ENCODE measurements at regions not wholly inside any gene's neighbourhood (a gene's known extent, or its start where the extent isn't known, plus 50 kb on each side); places are given as distances from the start of the nearest gene placed in this dataset.

DNA sequence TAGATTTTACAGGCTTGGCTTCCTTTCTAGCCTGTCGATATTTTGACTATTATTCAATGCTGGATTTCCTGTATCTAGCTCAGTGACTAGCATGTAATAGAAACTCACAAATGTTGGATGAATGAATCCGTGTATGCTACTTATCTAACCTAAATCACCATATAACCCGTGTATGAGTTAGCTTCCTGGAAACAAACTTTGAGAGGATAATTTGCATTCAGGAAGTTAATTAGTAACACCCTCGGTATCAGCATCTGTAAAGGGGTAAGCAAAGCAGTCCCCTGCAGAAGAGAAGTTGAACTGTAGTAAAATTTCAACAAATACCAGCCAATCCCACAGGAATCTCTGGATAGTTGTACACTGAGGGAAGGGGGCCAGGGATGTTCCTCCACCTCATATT, 269.4 kb upstream of the LRATD1 start:
- TF ChIP-seq ZNF350 (tag by site-specific recombination; IDR thresholded peaks at IDR 0.05): no peak
- TF ChIP-seq, protein P1, sequence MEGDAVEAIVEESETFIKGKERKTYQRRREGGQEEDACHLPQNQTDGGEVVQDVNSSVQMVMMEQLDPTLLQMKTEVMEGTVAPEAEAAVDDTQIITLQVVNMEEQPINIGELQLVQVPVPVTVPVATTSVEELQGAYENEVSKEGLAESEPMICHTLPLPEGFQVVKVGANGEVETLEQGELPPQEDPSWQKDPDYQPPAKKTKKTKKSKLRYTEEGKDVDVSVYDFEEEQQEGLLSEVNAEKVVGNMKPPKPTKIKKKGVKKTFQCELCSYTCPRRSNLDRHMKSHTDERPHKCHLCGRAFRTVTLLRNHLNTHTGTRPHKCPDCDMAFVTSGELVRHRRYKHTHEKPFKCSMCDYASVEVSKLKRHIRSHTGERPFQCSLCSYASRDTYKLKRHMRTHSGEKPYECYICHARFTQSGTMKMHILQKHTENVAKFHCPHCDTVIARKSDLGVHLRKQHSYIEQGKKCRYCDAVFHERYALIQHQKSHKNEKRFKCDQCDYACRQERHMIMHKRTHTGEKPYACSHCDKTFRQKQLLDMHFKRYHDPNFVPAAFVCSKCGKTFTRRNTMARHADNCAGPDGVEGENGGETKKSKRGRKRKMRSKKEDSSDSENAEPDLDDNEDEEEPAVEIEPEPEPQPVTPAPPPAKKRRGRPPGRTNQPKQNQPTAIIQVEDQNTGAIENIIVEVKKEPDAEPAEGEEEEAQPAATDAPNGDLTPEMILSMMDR (tag by site-specific recombination; IDR thresholded peaks at IDR 0.05): no peak
- TF ChIP-seq, protein P2, sequence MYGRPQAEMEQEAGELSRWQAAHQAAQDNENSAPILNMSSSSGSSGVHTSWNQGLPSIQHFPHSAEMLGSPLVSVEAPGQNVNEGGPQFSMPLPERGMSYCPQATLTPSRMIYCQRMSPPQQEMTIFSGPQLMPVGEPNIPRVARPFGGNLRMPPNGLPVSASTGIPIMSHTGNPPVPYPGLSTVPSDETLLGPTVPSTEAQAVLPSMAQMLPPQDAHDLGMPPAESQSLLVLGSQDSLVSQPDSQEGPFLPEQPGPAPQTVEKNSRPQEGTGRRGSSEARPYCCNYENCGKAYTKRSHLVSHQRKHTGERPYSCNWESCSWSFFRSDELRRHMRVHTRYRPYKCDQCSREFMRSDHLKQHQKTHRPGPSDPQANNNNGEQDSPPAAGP (tag by site-specific recombination; IDR thresholded peaks at IDR 0.05): no peak
- TF ChIP-seq ZNF138 (tag by site-specific recombination; IDR thresholded peaks at IDR 0.05; ENCODE audit: borderline replicate concordance): no peak
- no peak for TF ChIP-seq ZNF48 (tag by site-specific recombination; IDR thresholded peaks at IDR 0.05)
- no peak for TF ChIP-seq YY1 (tag by site-specific recombination; IDR thresholded peaks at IDR 0.05)
- no peak for TF ChIP-seq PRDM1 (tag by site-specific recombination; IDR thresholded peaks at IDR 0.05)
- no peak for TF ChIP-seq ZFP41 (tag by site-specific recombination; IDR thresholded peaks at IDR 0.05; ENCODE audit: borderline replicate concordance)
- TF ChIP-seq, protein P3, sequence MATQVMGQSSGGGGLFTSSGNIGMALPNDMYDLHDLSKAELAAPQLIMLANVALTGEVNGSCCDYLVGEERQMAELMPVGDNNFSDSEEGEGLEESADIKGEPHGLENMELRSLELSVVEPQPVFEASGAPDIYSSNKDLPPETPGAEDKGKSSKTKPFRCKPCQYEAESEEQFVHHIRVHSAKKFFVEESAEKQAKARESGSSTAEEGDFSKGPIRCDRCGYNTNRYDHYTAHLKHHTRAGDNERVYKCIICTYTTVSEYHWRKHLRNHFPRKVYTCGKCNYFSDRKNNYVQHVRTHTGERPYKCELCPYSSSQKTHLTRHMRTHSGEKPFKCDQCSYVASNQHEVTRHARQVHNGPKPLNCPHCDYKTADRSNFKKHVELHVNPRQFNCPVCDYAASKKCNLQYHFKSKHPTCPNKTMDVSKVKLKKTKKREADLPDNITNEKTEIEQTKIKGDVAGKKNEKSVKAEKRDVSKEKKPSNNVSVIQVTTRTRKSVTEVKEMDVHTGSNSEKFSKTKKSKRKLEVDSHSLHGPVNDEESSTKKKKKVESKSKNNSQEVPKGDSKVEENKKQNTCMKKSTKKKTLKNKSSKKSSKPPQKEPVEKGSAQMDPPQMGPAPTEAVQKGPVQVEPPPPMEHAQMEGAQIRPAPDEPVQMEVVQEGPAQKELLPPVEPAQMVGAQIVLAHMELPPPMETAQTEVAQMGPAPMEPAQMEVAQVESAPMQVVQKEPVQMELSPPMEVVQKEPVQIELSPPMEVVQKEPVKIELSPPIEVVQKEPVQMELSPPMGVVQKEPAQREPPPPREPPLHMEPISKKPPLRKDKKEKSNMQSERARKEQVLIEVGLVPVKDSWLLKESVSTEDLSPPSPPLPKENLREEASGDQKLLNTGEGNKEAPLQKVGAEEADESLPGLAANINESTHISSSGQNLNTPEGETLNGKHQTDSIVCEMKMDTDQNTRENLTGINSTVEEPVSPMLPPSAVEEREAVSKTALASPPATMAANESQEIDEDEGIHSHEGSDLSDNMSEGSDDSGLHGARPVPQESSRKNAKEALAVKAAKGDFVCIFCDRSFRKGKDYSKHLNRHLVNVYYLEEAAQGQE (tag by site-specific recombination; IDR thresholded peaks at IDR 0.05): no peak
- no peak for TF ChIP-seq SP2 (tag by site-specific recombination; IDR thresholded peaks at IDR 0.05)
- no peak for TF ChIP-seq ZNF416 (tag by site-specific recombination; IDR thresholded peaks at IDR 0.05)
- TF ChIP-seq EGR2 (tag by site-specific recombination; IDR thresholded peaks at IDR 0.05; ENCODE audit: low read depth): no peak
- no peak for TF ChIP-seq KLF1 (tag by site-specific recombination; IDR thresholded peaks at IDR 0.05)
- TF ChIP-seq SALL2 (tag by site-specific recombination; IDR thresholded peaks at IDR 0.05; ENCODE audit: borderline replicate concordance): no peak
